Stimulated activated CD8-positive, alpha-beta memory T cell treated with anti-CD3 and anti-CD28 coated beads, Interleukin-12 subunit alpha, Interleukin-12 subunit beta, amount 100 ng/mL, for 24 hours (primary cell): ENCODE measurements at regions not wholly inside any gene's neighbourhood (a gene's known extent, or its start where the extent isn't known, plus 50 kb on each side); places are given as distances from the start of the nearest gene placed in this dataset.
"Not testable (repeated sequence)": the region's sequence is repeated elsewhere in the genome, so short reads cannot be mapped to it uniquely, and the experiment has no call there.

ENCODE experiments used
- DNase-seq: peaks from one replicate; pipeline ENCODE4 v3.0.0-alpha.2; 2020; ENCODE audit errors: extremely low read depth

- DNase-seq = no peak
These were observed 211.9 kb downstream of the CDH26 start for GRCh38 chr20:60170116-60170515.

- DNase-seq = no peak
These were observed 213.1 kb downstream of the CDH26 start for GRCh38 chr20:60171313-60171712.

- no peak for DNase-seq
These were observed 213.5 kb downstream of the CDH26 start for GRCh38 chr20:60171738-60172137.

GRCh38 chr20:60172346-60172984 is 214.2 kb downstream of the CDH26 start:
- DNase-seq = no peak

GRCh38 chr20:60177080-60177479 is 218.9 kb downstream of the CDH26 start:
- DNase-seq = no peak

- DNase-seq = no peak
These were observed 222.8 kb downstream of the CDH26 start for GRCh38 chr20:60180986-60181385.

- no peak for DNase-seq
These were observed 228.2 kb downstream of the CDH26 start for GRCh38 chr20:60186412-60186811.

GRCh38 chr20:60187683-60188082 is 229.5 kb downstream of the CDH26 start:
- no peak for DNase-seq

- DNase-seq = no peak
These were observed 232.8 kb downstream of the CDH26 start for GRCh38 chr20:60191014-60191413.

GRCh38 chr20:60192326-60192725 is 234.1 kb downstream of the CDH26 start:
- DNase-seq = no peak

- DNase-seq = not testable (repeated sequence)
These were observed 240.9 kb downstream of the CDH26 start for GRCh38 chr20:60199132-60199531.

GRCh38 chr20:60199866-60200265 is 241.6 kb downstream of the CDH26 start:
- no peak for DNase-seq

GRCh38 chr20:60200305-60200918 is 242.2 kb downstream of the CDH26 start:
- no peak for DNase-seq

GRCh38 chr20:60201198-60201835 is 243.1 kb downstream of the CDH26 start:
- no peak for DNase-seq

GRCh38 chr20:60202046-60202445 is 243.8 kb downstream of the CDH26 start:
- DNase-seq = no peak

GRCh38 chr20:60203451-60203850 is 245.2 kb downstream of the CDH26 start:
- DNase-seq = no peak

- no peak for DNase-seq
These were observed 246.4 kb downstream of the CDH26 start for GRCh38 chr20:60204601-60205000.

- no peak for DNase-seq
These were observed 248.0 kb downstream of the CDH26 start for GRCh38 chr20:60206259-60206658.

- no peak for DNase-seq
These were observed 250.8 kb downstream of the CDH26 start for GRCh38 chr20:60209048-60209447.

GRCh38 chr20:60210779-60211617 is 252.8 kb downstream of the CDH26 start:
- DNase-seq = peak; percentile 20

- DNase-seq = no peak
These were observed 253.6 kb downstream of the CDH26 start for GRCh38 chr20:60211618-60212463.
